NCI-H2107 treated with DMSO at 0.1 percent for 48 hours (cell line): ENCODE measurements at regions not wholly inside any gene's neighbourhood (a gene's known extent, or its start where the extent isn't known, plus 50 kb on each side); places are given as distances from the start of the nearest gene placed in this dataset.

ENCODE experiments used
- DNase-seq: peaks from one replicate; lab custom pipeline; 2025; ENCODE audit not compliant: unreplicated experiment; lab: John Stamatoyannopoulos, UW

DNA sequence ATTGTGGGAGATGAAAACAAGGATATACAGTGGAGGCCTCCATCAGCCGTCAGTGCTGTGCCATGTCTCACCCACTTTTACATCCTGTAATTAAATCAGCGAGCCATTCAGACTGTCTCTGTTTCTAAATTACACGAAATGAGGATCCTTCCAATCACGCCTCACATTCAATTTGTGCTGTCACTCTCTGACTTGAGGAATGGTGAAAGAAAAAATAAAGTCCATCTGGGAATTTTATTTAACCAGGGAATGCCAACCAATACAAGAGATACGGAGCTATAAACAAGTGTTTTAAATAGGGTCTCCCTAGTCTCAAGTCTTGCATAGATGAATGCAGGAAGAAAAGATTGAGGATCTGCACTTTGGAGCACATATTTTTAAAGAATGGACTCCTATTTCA is 72.8 kb downstream of the CMPK2 start:
- no peak for DNase-seq

DNA sequence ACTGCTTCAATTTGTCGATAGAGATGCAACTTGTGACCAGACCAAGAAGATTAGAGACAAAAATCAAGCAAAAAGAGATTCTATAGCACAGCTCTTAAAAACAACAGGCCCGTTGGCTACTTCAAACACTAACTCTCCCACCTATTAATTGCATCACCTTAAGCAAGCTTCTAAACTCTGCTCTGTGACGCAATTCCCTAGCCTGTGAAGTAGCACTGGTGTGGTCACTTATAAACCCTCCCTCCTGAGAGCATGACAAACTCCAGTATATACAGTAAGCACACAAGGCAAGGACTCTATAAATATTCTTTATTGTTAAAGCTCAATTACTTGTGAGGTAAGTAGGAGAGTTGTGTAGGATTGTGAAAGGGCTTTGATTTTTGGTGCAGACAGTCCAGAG is 72.3 kb downstream of the CMPK2 start:
- DNase-seq, result no peak

DNA sequence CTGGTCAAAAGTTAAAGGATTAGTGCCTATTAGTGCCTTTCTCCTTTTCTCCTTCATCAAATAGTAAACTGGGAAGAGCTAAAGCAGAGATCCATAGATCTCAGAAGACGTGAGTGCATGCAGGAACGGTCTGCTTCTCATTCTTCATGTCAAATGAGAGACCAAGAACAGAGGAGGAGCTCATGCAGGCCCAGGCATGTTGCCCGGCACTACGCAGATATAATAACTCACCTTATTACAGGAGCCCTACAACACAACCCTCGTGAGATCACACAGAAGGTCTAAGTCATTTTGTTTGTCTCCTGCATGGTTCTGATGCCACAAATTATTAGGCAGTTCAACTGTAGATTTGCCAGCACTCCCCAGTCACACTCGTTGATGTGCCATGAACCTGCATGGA is 71.8 kb downstream of the CMPK2 start:
- DNase-seq, result no peak

DNA sequence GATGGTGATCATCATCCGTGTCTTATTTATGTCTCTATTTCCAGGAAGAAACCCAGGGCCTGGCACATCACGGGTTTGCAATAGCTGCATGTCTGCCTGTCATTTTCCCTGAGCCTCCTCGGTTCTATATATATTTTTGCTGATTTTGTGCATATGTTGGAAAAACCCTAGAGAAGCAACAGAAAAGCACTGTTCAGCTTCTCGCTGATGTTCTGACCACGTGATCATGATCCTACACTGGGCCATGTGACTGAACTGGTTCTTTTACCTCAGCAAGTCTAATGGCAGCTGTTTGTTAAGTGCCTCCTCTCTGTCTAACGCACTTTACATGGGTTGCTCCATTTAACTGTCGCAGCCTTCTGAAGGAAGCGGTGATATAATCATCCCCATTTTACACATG is 71.3 kb downstream of the CMPK2 start:
- no peak for DNase-seq
